ENCODE measurements at regions not wholly inside any gene's neighbourhood (a gene's known extent, or its start where the extent isn't known, plus 50 kb on each side); places are given as distances from the start of the nearest gene placed in this dataset.
"Not testable (repeated sequence)": the region's sequence is repeated elsewhere in the genome, so short reads cannot be mapped to it uniquely, and the experiment has no call there.

DNA sequence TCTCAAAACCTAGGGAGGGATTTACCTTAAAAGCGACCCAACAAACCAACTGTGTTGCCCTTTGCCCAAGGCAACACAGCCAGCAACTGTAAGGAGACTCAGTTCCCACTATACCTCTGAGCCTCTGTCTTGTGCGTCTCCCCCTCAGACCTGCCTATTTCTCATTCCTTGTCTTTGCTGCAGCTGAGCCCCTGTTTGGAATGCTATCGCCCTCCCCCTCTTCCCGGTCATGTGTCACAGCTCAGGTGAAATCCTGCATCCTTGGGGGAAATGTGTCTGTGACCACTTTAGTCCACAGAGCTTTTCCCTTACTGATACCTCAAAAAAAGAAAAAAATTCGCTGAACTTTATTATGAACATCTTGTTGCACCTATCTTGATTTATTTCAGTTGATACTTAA, 52.0 kb upstream of the LRIG1 start:
- ATAC-seq = no peak

GRCh38 chr3:66553441-66554113, 52.8 kb upstream of the LRIG1 start:
- ATAC-seq = no peak

- ATAC-seq = no peak
Measured at GRCh38 chr3:66554178-66554577, 53.4 kb upstream of the LRIG1 start.

GRCh38 chr3:66555214-66555844, 54.5 kb upstream of the LRIG1 start:
- no peak for ATAC-seq

DNA sequence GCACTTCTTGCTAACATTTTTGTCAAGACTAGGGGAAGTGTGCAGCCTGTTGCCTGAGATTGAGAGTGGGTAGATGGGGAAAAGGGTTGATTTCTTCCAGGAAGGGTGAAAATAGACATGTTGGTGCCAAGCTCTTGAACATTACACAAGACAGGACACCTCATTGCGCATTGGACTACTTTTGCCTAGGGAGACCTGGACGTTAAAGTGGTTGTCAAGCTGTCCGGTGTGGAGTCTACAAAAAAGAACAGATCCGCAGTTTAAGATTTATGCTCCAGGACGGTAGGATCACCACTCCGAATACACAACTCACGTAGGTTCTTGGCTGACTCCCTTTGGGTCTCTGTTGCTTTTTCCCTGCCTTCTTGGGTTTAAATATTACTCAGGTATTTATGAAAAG, 56.3 kb upstream of the LRIG1 start:
- no peak for ATAC-seq

- ATAC-seq = not testable (repeated sequence)
Measured at GRCh38 chr3:66559924-66560323, 59.1 kb upstream of the LRIG1 start.

GRCh38 chr3:66561367-66561766, 60.5 kb upstream of the LRIG1 start:
- peak; percentile 70 to 86 for ATAC-seq

GRCh38 chr3:66565301-66565700, 64.5 kb upstream of the LRIG1 start:
- ATAC-seq = no peak

GRCh38 chr3:66567077-66567476, 66.3 kb upstream of the LRIG1 start:
- ATAC-seq = no peak

- ATAC-seq = no peak
Measured at GRCh38 chr3:66572090-66572675, 71.4 kb upstream of the LRIG1 start.

- ATAC-seq = no peak
Measured at GRCh38 chr3:66572938-66573710, 72.3 kb upstream of the LRIG1 start.

DNA sequence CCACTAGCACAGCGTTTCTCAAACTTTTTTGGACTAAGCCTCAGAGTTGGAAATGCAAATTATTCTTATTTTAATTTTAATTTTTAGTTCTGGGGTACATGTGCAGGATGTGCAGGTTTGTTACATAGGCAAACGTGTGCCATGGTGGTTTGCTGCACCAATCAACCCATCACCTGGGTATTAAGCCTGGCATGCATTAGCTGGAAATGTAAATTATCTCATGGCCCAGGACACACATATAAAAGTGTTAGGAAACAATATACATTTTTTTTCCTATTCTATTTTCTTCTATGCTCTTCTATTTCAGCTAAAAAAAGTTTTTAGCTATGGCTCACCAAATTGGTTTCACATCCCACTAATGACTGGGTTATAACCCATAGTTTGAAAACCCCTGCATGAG, 73.3 kb upstream of the LRIG1 start:
- ATAC-seq = no peak

GRCh38 chr3:66577426-66578203, 76.8 kb upstream of the LRIG1 start:
- ATAC-seq = no peak

DNA sequence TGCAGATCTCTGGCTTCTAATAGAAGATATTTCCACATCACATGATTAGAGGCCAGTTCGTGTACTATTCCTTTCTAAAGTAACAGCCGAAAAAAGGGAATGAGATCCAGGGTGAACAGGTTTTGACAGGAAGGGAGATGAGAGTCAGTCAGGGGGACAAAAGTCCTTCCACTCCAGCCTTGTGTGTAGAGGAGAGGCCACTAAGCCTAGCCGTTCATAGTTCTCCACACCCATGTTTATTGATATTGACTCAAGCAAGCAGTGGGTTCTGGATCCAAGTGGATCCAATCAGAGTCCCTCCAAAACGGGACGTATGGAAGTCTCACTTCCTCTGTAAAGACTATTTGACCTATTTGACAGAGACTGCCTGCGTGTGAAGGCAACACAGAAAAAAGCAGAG, 80.4 kb upstream of the LRIG1 start:
- ATAC-seq = no peak

- peak; percentile 76 to 84 for ATAC-seq
Measured at GRCh38 chr3:66582721-66583423, 82.0 kb upstream of the LRIG1 start.

- ATAC-seq = no peak
Measured at GRCh38 chr3:66583424-66584040, 82.7 kb upstream of the LRIG1 start.

DNA sequence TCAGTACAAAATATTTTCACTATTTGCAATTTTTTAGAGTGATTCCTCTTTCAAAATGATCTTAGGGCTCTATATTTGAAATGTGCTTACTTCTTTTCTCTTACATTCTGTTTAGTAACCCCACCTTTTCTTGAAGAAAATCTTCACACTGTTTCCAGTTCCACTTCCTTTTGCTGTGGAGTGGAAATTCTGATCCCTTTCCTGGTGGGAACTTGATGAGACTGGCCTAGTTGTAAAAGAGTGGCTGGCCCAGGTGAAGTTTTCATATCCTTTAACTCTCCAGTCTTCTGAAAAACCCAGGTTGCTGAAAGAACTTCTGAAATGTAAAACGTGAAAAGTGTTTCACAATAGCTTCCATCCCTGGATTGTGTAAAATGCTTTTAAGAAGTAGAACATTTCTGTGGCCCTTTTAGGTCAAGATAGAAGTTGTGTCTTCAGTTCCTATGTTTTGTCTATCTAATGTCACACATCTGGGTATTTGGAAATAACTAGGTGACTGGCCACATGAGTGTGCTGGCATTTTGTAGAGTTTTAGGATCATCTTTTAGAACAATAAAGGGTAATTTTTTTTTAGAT, 84.8 kb upstream of the LRIG1 start:
- no peak for ATAC-seq

DNA sequence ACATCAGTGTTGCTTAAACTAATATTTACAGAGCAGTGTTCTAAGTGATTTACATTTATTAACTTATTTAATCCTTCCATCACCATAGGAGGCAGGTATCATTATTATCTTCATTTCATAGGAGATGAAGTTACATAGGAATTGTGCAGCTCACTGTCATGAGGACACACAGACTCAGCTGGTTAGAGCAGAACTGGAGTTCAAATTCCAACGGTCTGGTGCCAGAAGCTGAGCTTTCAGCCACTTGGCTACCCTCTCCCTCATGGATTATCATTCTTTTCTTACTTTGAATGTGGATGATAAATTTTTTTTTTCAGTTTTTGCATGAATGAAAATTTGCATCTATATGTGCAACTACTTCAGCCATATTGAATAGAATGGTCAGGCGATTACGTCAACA, 86.0 kb upstream of the LRIG1 start:
- no peak for ATAC-seq

DNA sequence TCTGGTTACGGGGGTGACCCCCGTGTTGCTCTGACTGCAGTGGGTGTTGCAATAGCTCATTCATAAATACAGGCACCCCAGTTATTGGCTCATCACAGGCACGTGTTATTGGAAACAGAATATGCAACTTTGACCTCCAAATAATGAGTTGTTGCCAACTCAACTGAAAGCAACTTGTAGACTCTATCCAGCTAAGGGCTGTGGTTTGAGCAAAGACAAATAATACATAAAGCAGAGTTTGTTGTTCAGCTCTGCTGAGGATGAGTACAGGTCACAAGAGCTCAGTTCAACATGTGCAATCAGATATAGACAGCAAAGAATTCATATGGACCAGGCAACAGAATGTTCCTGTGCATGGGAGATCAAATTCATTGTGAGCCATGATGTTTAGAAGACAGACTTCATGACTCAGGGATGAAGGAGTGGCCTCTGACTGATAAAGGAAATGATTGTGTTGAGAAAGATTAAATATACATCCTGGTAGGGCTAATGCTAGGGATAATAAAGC, 87.6 kb upstream of the LRIG1 start:
- ATAC-seq = no peak

GRCh38 chr3:66592016-66592761, 91.4 kb upstream of the LRIG1 start:
- no peak for ATAC-seq

All from activated CD4-positive, CD25-positive, alpha-beta regulatory T cell treated with anti-CD3 and anti-CD28 coated beads, Interleukin-2, amount 50 U/mL, for 24 hours (primary cell).